H1 (cell line): ENCODE measurements at regions not wholly inside any gene's neighbourhood (a gene's known extent, or its start where the extent isn't known, plus 50 kb on each side); places are given as distances from the start of the nearest gene placed in this dataset.

Source experiments
- ATF2 ChIP-seq: IDR thresholded peaks from 2 replicates; pipeline ENCODE4 v1.6.1; 2012; ENCODE audit warnings: low read length, inconsistent platforms
- RBBP5 ChIP-seq: IDR thresholded peaks from 2 replicates; pipeline ENCODE4 v1.7.1; 2012; ENCODE audit warnings: low read depth, mild to moderate bottlenecking, inconsistent platforms, low read length, moderate library complexity, borderline replicate concordance
- TAF7 ChIP-seq: optimal IDR thresholded peaks from 2 replicates; pipeline ENCODE3; 2011; ENCODE audit warnings: low read depth, mild to moderate bottlenecking, inconsistent platforms, low read length, moderate library complexity, borderline replicate concordance

DNA sequence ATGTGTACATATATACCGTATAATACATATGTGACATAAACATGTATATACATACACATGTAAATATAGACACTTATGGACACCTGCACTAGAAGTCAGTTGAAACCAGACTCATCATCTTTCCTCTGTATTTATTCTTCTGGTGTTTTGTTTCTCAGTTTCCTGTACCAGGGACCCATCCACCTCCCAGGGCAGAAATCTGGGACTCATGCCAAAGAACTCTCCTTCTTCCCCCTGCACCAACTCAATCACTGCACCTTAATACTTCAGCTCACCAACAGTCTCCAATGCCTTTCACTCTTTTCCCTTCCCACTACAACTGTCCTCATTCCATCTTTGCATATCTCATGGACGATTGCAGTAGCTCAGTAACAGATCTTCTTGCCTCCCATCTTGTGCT, 428.0 kb downstream of the FBXO15 start (continued):
- TF ChIP-seq ATF2 (no peak), RBBP5 (no peak), TAF7 (no peak)
